H9 (cell line): ENCODE measurements at regions not wholly inside any gene's neighbourhood (a gene's known extent, or its start where the extent isn't known, plus 50 kb on each side); places are given as distances from the start of the nearest gene placed in this dataset.

Source experiments
- DNase-seq: peaks from one replicate; pipeline ENCODE4 v3.0.0-alpha.2; 2017
- H2AFZ ChIP-seq: one replicate; pipeline ENCODE4 v1.6.1; 2013; ENCODE audit warnings: mild to moderate bottlenecking, low read length, control low read depth, moderate library complexity
- H2AK5ac ChIP-seq: 2 replicates; pipeline ENCODE4 v1.6.1; 2013; ENCODE audit warnings: low read length, control low read depth, mixed read lengths; ENCODE audit not compliant: insufficient read length
- H2BK120ac ChIP-seq: one replicate; pipeline ENCODE4 v1.6.1; 2013; ENCODE audit warnings: low read depth, mild to moderate bottlenecking, low read length, control low read depth, inconsistent platforms; ENCODE audit not compliant: poor library complexity, severe bottlenecking
- H2BK12ac ChIP-seq: 2 replicates; pipeline ENCODE4 v1.6.1; 2013; ENCODE audit warnings: low read length, control low read depth, mixed read lengths, low read depth; ENCODE audit not compliant: insufficient read length
- H2BK15ac ChIP-seq: 2 replicates; pipeline ENCODE4 v1.6.1; 2013; ENCODE audit warnings: low read depth, low read length, control low read depth
- H2BK20ac ChIP-seq: one replicate; pipeline ENCODE4 v1.6.1; 2013; ENCODE audit warnings: low read depth, mild to moderate bottlenecking, low read length, control low read depth, inconsistent platforms; ENCODE audit not compliant: poor library complexity, severe bottlenecking
- H2BK5ac ChIP-seq: 2 replicates; pipeline ENCODE4 v1.6.1; 2013; ENCODE audit warnings: low read length, control low read depth, mixed read lengths; ENCODE audit not compliant: insufficient read length
- H3K14ac ChIP-seq: 2 replicates; pipeline ENCODE4 v1.6.1; 2013; ENCODE audit warnings: low read length, control low read depth; ENCODE audit not compliant: insufficient read depth
- H3K18ac ChIP-seq: 2 replicates; pipeline ENCODE4 v1.6.1; 2013; ENCODE audit warnings: low read depth, mild to moderate bottlenecking, mixed read lengths, low read length, control low read depth; ENCODE audit not compliant: insufficient read length
- H3K23ac ChIP-seq: 2 replicates; pipeline ENCODE4 v1.6.1; 2013; ENCODE audit warnings: low read length, control low read depth, mixed read lengths, low read depth; ENCODE audit not compliant: insufficient read length
- H3K23me2 ChIP-seq: 2 replicates; pipeline ENCODE4 v1.6.1; 2013; ENCODE audit warnings: low read depth, mild to moderate bottlenecking, mixed read lengths, low read length, control low read depth; ENCODE audit not compliant: insufficient read length, poor library complexity, severe bottlenecking
- H3K27ac ChIP-seq: 2 replicates; pipeline ENCODE4 v1.5.1; 2013; ENCODE audit warnings: low read length, control low read depth, mixed read lengths, low read depth; ENCODE audit not compliant: insufficient read length
- H3K27me3 ChIP-seq: 2 replicates; pipeline ENCODE4 v1.6.1; 2013; ENCODE audit warnings: low read length, control low read depth, inconsistent platforms; ENCODE audit not compliant: insufficient read depth
- H3K4ac ChIP-seq: 2 replicates; pipeline ENCODE4 v1.6.1; 2013; ENCODE audit warnings: low read depth, mild to moderate bottlenecking, control low read depth, inconsistent platforms, low read length, moderate library complexity
- H3K4me1 ChIP-seq: 2 replicates; pipeline ENCODE4 v1.6.1; 2013; ENCODE audit warnings: low read length, control low read depth, inconsistent platforms; ENCODE audit not compliant: insufficient read depth
- H3K4me2 ChIP-seq: 2 replicates; pipeline ENCODE4 v1.6.1; 2013; ENCODE audit warnings: low read length, control low read depth, mixed read lengths; ENCODE audit not compliant: insufficient read length, insufficient read depth
- H3K56ac ChIP-seq: 2 replicates; pipeline ENCODE4 v1.6.1; 2013; ENCODE audit warnings: low read depth, mild to moderate bottlenecking, mixed read lengths, low read length, control low read depth; ENCODE audit not compliant: insufficient read length
- H3K79me1 ChIP-seq: 2 replicates; pipeline ENCODE4 v1.6.1; 2013; ENCODE audit warnings: low read depth, mild to moderate bottlenecking, moderate library complexity, low read length, control low read depth, inconsistent platforms; ENCODE audit not compliant: insufficient read depth, poor library complexity, severe bottlenecking
- H3K79me2 ChIP-seq: 2 replicates; pipeline ENCODE4 v1.6.1; 2013; ENCODE audit warnings: low read length, control low read depth, inconsistent platforms; ENCODE audit not compliant: insufficient read depth
- H3K9ac ChIP-seq: 2 replicates; pipeline ENCODE4 v1.6.1; 2013; ENCODE audit warnings: low read length, control low read depth, mixed read lengths; ENCODE audit not compliant: insufficient read length; ENCODE audit errors: extremely low read depth
- H3K9me3 ChIP-seq: one replicate; pipeline ENCODE4 v1.6.1; 2013; ENCODE audit warnings: low read depth, low read length, inconsistent platforms; ENCODE audit not compliant: control insufficient read depth
- H3T11ph ChIP-seq: one replicate; pipeline ENCODE4 v1.6.1; 2013; ENCODE audit warnings: mild to moderate bottlenecking, low read length, control low read depth, inconsistent platforms
- H4K20me1 ChIP-seq: one replicate; pipeline ENCODE4 v1.6.1; 2013; ENCODE audit not compliant: control insufficient read depth, insufficient read length, insufficient read depth
- H4K5ac ChIP-seq: 2 replicates; pipeline ENCODE4 v1.6.1; 2013; ENCODE audit warnings: low read depth, mild to moderate bottlenecking, mixed read lengths, low read length, control low read depth; ENCODE audit not compliant: insufficient read length
- H4K8ac ChIP-seq: replicated peaks from 2 replicates; pipeline ENCODE4 v1.6.1; 2013; ENCODE audit warnings: low read length, control low read depth, mixed read lengths, low read depth; ENCODE audit not compliant: insufficient read length
- H4K91ac ChIP-seq: 2 replicates; pipeline ENCODE4 v1.6.1; 2013; ENCODE audit warnings: low read depth, mild to moderate bottlenecking, moderate library complexity, mixed read lengths, low read length, control low read depth; ENCODE audit not compliant: insufficient read length
- H3K27ac Mint-ChIP-seq, 3 experiments: 2 replicates in 2 of 3; 3 replicates in 1 of 3; pipeline ENCODE4 v1.8.0; 2020 to 2021; ENCODE audit warnings: mixed read lengths in 3 of 3, mild to moderate bottlenecking in 1 of 3, moderate library complexity in 1 of 3
- H3K27me3 Mint-ChIP-seq: 2 replicates; pipeline ENCODE4 v1.8.0; 2021; ENCODE audit warnings: low read depth, mild to moderate bottlenecking, moderate library complexity, mixed read lengths
- H3K36me3 Mint-ChIP-seq, 3 experiments: 2 replicates in 2 of 3; 3 replicates in 1 of 3; pipeline ENCODE4 v1.8.0; 2020 to 2021; ENCODE audit warnings: low read depth in 3 of 3, mixed read lengths in 3 of 3; ENCODE audit not compliant: insufficient read depth in 1 of 3
- H3K4me1 Mint-ChIP-seq, 2 experiments: 2 replicates each; pipeline ENCODE4 v1.8.0; 2020; ENCODE audit warnings: mixed read lengths in 2 of 2
- H3K4me3 Mint-ChIP-seq, 2 experiments: 2 replicates in 1 of 2; 3 replicates in 1 of 2; pipeline ENCODE4 v1.8.0; 2020 to 2021; ENCODE audit warnings: mild to moderate bottlenecking in 2 of 2, mixed read lengths in 2 of 2, moderate library complexity in 1 of 2
- H3K9me3 Mint-ChIP-seq, 2 experiments: 2 replicates in 1 of 2; 3 replicates in 1 of 2; pipeline ENCODE4 v1.8.0; 2020; ENCODE audit warnings: mild to moderate bottlenecking in 2 of 2, mixed read lengths in 2 of 2, moderate library complexity in 1 of 2
- CTCF ChIP-seq: fragments of 200-600 bp; sonication (generic); conservative IDR thresholded peaks from 3 replicates; pipeline ENCODE4 v1.8.0; 2021; ENCODE audit warnings: antibody characterized with exemption, mild to moderate bottlenecking
- WGBS: extraction: QIAGEN DNeasy Blood & Tissue Kit; methylation state at CpG from one replicate; pipeline ENCODE4 v1.1.7; 2013; ENCODE audit warnings: missing lambda C conversion rate, low lambda C conversion rate, mixed read lengths; ENCODE audit not compliant: insufficient read length; ENCODE audit errors: extremely low coverage; 5-methylcytosine and 5-hydroxymethylcytosine counted together

GRCh38 chr12:46046436-46046835 is 56.1 kb upstream of the SCAF11 start:
- H2BK12ac ChIP-seq = no peak overlapping the region
- H3K9ac ChIP-seq = no peak overlapping the region
- no peak overlapping the region for H4K5ac ChIP-seq
- no peak overlapping the region for H3K56ac ChIP-seq
- H3K4ac ChIP-seq = no peak overlapping the region
- H3K4me1 Mint-ChIP-seq = peaks cover 27% of the 10 kb centered on the region in 2 experiments
- no peak for DNase-seq
- no peak overlapping the region for H2BK20ac ChIP-seq
- H3K23ac ChIP-seq = no peak overlapping the region
- H3K23me2 ChIP-seq = no peaks in the 10 kb centered on the region
- H3T11ph ChIP-seq = no peak overlapping the region
- no peak overlapping the region for H3K4me3 Mint-ChIP-seq
- TF ChIP-seq CTCF = no peak
- H3K79me1 ChIP-seq = no peaks in the 10 kb centered on the region
- H3K9me3 Mint-ChIP-seq = peaks cover 48 to 67% of the 10 kb centered on the region in 2 experiments
- no peak overlapping the region for H3K27ac Mint-ChIP-seq
- H3K27ac ChIP-seq = no peak overlapping the region
- H4K20me1 ChIP-seq = no peaks in the 10 kb centered on the region
- H2BK5ac ChIP-seq = no peak overlapping the region
- no peaks in the 10 kb centered on the region for H3K27me3 Mint-ChIP-seq
- H3K36me3 Mint-ChIP-seq = peaks cover 24 to 58% (median 25%) of the 10 kb centered on the region in 3 experiments
- H3K9me3 ChIP-seq = peaks cover 32% of the 10 kb centered on the region
- H3K4me2 ChIP-seq = no peak overlapping the region
- H2BK120ac ChIP-seq = no peak overlapping the region
- no peaks in the 10 kb centered on the region for H3K27me3 ChIP-seq
- no CpG with 5 or more reads among the region's 1 CpG for WGBS
- no peak overlapping the region for H2AK5ac ChIP-seq
- no peak overlapping the region for H3K14ac ChIP-seq
- H4K8ac ChIP-seq = no peak overlapping the region
- H3K79me2 ChIP-seq = no peaks in the 10 kb centered on the region
- H3K4me1 ChIP-seq = no peaks in the 10 kb centered on the region
- no peak overlapping the region for H2AFZ ChIP-seq
- H4K91ac ChIP-seq = no peak overlapping the region
- H2BK15ac ChIP-seq = no peak overlapping the region
- H3K18ac ChIP-seq = no peak overlapping the region
